HG03571 (cell line): ENCODE measurements at regions not wholly inside any gene's neighbourhood (a gene's known extent, or its start where the extent isn't known, plus 50 kb on each side); places are given as distances from the start of the nearest gene placed in this dataset.
"Not testable (repeated sequence)": the region's sequence is repeated elsewhere in the genome, so short reads cannot be mapped to it uniquely, and the experiment has no call there.

Source experiments
- ATAC-seq: cut with Tn5 transposase; IDR thresholded peaks from one replicate; pipeline ENCODE4 v1.9.1; 2021; ENCODE audit not compliant: unreplicated experiment

DNA sequence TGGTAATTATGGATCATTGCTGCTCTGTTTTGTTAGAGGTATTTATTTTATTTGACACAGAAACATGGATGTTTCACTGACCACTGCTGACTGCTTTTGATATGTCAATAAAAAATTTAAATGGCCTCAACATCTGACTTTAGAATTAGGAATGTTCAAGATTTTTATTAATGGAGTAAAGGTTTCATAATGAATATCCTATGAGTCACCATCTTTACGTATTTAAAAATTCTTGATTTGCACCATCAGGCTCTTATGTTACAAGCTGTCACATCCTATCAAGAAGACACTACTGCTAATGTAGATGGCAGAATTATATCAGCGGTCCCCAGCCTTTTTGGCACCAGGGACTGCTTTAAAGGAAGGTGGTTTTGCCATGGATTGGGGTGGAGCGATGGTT lies 578.7 kb upstream of the NRP1 start:
- ATAC-seq: no peak

DNA sequence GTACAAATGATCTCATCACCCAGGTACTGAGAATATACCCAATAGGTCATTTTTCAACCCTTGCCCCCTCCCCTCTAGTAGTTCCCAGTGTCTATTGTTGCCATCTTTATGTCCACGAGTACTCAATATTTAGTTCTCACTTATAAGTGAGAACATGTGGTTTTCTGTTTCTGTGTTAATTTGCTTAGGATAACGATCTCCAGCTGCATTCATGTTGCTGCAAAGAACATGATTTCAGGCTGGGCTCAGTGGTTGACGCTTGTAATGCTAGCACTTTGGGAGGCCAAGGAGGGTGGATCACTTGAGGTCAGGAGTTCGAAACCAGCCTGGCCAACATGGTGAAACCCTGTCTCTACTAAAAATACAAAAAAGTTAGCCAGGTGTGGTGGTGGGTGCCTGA lies 575.0 kb upstream of the NRP1 start:
- not testable (repeated sequence) for ATAC-seq

DNA sequence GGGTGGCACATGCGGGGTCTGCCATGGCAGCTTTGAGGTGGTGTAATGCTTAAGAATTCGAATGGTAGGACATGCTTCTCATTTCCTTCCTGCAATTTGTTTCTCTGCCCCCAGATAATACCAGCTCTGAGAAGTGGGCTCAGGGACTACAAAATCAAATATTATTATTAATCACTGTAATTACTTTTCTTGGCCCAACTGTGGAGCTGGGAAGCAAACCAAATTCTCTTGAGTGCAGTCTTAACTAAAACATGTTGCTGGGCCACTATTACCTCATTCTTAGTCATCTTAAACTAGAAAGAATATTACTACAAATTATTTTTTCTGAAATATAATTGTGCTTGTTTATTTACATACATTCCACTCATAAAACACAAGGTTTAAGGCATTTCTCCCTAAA lies 566.7 kb upstream of the NRP1 start:
- ATAC-seq: no peak

DNA sequence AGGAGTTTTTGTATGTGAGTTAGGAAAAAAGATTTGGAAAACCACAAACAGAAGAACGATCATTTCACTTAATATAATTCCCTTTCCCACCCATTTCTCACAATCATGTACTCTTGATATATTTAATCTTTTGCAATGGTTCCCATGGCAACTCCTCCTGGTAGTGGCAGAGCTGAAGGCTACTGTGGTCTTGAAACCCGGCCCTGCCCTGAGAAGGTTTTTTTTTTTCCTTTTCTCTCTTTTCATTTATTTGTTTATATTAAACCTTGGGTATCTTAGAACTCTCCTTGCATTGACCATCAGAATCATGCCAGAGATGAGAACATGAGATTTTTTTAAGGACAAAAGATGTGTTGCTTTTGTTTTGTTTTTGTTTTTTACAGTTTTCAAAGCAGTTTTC lies 566.1 kb upstream of the NRP1 start:
- ATAC-seq: no peak

DNA sequence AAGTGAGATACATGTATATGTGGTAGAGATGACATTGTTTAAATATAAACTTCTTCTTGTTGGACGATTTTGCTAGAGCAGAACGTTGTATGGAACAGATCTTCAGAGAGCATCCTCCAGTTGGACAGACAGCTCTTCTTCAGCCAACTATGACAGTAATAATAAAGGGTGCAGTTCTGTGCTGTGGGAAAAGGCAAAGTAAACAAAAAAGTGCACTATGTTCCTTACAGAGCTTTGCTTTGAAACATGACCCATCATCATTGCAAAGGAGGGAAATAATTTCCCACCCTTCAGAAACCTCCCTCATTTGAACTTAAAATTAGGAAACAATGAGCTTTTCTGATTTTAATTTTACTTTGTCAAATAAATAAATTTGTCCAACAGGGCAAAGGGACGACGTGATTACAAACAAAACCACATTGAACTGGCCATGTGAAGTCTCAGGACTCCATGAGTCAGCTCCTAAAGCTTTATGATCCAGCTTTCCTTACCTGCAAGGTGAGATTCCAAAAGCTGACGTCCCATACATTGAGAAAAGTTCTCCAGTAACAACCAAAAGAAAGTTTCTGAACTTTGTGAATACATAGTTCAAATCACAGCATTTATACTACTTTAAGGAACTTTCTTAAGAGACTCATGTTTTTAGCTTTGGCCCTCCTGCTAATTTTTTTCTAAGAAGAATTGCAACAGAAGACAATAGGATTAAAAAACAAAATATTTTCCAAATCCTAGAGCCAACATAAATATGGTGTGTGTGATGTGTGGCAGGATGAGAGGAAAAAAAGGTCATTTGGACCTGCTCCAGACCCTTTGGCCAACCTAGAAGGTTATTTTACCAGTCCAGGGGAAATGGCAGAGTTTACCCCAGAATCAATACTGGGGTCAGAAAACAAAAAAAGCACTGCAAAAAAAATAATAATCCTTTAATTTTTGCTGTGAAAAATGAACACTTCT lies 565.4 kb upstream of the NRP1 start:
- ATAC-seq: no peak

DNA sequence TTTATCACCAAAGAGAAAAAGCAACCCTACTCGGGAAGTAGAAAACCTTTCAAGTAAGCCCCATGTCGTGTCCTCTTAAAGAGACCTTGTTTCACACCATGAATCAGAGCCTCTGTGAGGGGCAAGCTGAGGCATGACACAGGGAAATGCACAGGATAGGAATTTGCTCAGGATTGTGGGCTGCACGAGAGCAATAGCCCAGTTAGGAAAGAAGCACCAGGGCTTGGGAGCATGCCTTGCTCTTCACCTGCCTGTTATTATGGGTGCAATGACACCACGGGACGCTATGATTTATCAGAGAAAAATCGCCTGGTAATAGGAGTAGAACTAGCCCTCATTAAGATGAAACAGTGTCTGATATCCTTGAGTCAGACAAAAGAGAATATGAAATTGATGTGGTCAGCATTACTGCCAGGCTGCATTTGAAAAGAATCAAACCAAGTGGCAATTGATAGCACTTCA lies 562.9 kb upstream of the NRP1 start:
- no peak for ATAC-seq

DNA sequence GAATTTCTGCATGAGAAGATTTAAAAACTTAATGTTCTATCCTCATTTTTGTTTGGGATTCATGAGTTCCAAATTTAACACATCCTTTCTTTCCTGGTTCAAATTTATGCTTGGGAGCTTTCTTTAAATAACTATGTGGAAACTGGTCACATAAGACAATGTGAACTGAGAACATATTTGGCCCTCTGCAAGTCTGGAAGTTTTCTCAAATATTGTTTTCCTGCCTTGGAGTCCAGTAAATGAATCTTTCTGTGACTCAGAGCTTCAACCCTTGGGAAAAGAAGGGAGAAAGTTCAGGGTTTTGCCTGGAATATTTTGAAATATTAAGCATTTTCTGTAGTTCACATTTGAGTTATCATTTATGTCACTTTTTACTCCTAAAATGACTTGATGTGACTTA lies 559.0 kb upstream of the NRP1 start:
- no peak for ATAC-seq

DNA sequence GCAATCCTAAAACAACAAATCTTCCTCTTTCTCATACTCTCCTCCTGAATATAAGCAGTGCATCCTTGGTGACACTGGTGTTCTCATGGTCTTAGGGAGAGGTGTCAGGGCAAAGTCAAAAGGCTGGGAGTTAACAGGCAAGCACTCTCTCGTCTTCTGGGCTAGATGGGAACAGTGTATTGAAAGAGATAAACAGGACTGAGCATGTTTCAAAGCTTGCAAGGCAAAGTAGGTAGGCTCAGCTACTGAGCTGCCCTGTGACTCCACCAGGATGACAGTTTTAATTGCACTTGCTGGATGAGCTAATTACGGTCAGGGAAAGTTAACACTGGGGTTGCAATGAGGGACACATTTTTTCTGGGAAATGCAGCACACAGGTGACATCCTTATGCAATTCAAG lies 554.9 kb upstream of the NRP1 start:
- ATAC-seq: no peak

DNA sequence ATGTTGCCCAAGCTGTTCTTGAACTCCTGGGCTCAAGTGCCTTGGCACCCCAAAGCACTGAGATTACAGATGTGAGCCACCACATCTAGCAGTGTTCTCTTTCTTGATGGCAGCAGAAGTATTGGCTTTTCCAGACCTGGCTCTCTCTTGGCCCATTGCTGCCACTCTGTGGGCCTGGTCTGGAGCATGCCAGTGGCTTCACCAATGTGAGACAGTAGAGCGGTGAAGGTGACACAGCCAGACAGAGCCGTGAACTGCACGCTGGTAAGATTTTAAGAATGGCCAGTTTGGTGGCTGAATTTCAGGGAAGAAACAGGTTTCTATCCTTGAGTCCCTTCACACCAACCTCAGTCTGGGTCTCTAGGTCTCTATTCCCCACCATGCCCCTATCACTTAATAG lies 552.7 kb upstream of the NRP1 start:
- ATAC-seq: no peak

DNA sequence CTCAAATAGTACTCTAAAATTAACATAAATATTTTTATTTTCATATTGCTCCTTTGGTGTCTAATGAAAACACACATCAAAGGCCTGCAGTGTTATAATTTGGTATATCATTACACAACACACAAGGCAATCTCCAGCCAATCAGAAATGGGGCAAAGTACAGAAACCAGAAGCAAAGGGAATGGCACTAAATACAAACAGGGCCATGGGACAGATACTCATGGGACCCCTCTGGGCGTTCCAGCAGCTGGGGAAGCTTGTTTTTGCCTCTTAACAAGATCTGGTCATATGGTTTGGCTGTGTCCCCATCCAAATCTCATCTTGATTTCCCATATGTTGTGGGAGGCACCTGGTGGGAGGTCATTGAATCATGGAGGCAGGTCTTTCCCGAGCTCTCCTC lies 551.8 kb upstream of the NRP1 start:
- no peak for ATAC-seq

DNA sequence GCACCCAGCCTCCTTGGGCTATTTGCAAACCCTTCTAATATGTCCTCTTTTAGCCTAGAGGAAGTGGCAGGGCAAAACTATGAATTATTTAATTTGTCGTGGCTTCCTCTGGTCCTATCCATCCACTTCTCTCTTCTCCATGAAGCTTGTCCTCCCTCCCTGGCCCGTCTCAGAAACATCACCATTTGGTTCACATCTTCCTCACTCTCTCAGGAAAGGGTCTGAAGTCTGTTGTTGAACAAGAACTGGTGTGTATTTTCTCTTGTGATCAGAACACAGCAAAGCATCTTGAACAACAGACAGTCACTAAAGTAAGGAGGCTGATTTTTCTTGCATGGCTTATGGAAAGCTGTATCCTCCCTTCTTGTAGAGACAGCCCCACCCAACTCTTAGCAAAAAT lies 550.1 kb upstream of the NRP1 start:
- ATAC-seq: no peak

DNA sequence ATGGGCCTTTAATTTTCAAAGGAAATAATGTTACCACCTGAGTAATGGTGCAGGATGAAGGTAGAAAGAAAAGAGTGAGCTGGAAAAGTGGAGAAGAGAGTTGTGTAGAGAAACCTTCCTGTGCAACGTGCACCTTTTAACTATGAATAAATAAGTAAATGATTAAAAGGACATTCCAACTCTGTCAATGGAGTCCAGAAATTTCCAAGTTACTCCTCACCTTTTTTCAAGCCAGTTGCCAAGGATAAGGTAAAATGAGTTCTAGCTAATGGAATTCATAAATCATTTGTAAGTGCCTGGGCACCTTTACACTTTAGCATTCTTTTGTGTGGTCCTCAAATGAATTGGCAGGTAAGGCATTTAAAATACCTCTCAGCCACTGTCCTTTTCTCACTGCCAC lies 549.4 kb upstream of the NRP1 start:
- no peak for ATAC-seq

DNA sequence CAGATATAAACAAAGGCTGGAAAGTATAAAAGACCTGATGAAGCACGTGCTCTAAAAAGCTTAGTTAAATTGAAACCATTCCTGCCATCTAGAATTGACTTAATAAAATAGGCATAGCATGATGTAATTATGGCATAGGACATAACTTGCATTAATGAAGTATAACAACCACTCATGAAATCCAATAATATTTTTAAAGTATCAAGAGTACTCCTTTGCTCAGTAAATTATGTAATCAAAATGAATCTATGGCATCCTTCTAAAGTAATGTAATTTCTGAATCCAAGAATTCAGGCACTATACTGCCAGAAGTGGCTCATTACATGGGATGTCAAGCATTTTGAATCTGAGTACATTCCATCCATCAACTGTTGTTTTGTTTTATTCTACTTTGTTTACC lies 548.5 kb upstream of the NRP1 start:
- no peak for ATAC-seq

DNA sequence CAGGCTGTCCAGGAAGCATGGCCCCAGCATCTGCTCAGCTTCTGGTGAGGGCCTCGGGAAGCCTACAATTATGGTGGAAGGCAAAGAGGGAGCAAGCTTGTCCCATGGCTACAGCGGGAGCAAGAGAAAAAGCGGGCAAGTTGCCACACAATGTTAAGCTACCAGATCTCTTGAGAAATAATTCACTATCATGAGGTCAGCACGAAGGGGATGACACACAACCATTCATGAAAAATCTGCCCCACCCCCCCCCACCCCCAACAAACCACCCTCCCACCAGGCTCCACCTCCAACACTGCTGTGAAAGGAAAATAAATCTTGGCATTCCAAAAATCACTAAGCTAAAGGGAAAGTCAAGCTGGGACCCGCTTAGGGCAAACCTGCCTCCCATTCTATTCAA lies 545.8 kb upstream of the NRP1 start:
- no peak for ATAC-seq

DNA sequence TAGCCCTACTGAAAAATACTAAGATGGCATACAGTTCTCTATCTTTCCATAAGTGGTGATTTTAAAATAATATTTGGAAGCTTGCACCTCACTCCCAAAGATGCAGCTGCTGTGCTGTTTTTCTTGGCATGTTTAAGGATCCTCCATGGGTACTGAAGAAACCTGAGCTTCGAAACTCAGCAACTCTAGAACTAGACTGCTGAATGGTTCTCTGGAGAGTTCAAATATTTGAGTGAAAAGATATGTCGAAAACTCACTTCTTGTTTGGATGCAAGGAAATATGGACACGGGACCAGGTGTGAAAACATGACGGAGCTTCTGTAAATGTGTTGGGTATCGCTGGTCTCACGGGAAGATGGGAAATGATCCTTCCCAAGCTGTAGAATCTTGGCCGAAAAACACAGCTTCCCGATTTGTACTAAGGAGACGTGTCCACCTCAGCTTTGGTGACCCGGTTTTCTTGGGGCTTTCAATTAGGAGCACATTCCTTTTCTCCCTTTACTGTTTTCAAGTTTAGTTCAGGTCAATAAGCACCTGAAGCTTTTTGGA lies 543.8 kb upstream of the NRP1 start:
- no peak for ATAC-seq

DNA sequence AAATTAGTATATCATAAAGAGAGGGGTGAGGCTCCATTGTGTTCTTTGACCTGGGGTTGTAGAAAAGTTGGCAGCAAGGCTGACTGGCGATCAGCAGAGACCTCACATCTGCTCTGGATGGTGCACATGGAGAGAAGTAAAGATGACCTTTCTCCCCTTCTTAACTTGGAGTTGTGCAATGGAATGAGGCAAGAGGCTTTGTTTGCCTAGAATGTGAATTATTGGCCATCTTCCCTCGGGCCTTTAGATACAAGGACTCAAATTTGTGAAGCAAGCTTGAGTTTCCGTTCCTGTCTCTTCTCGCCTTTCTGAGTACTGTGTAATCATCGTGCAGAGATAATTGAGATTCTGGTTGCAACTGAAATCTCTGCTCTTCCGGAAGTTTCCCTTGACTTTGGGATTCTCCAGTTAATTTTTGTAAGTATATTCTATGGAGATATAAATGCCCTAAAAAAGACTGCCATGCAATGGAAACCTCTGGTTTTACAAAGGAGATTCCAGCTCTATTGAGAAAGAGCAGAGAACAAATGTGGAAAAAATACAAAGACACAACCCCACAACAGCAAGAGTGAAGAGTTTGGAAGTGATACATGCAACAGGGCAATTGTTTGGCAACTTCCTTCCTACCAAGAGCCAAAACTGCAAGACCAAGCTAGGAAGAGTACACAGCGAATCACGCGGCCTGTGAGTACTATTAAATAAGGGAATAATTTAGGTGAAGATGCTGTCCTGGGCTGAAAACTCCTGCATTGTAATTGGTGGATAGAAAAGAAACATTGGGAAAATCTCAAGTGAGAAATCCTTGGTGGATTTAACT lies 542.3 kb upstream of the NRP1 start:
- ATAC-seq: no peak

DNA sequence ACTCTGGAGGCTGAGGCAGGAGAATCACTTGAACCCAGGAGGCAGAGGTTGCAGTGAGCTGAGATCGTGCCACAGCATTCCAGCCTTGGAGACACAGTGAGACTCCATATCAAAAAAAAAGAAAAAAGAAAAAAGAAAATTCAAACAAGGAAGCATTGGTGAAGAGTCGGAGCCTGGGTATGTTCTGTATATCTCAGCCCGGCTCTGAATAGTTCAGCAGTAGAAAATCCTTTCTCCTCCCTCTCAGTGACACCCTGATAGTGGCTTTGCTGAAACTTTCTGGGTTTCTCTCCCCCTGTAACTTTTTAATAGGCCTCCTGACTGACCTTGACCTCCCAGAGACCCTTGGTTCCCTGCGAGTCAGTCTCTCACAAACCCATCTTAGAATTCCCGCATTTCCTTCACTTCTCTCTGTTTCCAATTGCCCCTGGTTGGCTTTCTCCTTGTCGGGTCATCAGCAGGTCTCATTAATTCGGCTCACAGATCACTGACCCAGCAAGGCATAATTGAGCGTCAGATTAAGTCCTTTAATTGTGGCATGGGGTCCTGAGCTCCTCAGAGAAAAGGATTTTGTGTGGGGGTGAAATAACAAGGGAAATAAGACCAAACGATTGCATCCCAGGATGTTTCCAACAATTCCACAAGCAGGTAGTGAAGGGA lies 541.6 kb upstream of the NRP1 start:
- ATAC-seq: no peak

DNA sequence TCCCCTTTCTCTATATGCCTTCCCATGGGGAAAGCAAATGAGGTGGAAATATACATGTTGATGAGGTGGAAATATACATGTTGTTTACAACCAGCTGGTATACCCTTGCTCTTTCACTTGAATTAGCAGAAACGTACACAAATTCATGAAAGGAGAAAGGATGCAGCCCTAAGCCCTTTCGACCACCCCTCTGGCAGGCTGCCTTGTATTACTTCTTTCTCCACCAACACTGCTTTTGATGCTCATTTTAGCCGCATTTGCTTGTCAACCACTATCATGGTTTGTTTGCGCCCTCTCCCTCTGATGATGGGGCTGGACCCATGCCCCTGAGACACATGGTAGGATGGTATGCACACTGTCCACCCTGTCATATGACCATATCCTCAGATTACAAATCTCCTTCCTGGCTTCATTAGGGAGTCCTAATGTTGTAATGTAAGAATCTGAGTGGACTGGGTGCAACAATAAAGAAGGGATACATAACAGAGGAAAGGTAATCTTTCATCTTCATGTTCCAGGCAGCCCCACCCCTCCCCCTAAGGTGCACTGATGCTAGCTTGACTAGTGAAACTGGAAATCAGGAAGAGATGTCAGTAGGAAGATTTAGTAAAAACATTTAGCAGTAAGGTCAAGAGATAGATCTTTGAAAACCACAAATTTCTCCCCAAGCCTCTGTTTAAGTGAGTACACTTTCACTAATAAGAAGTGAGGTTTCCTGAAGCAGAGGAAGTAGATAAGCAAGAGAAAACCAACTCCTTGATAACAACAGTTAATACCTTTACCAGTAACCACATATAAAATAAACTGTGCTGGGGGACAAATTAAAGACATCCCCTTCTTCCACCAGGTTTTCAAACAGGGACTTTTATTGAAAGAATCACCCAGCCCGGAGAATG lies 536.8 kb upstream of the NRP1 start:
- no peak for ATAC-seq

DNA sequence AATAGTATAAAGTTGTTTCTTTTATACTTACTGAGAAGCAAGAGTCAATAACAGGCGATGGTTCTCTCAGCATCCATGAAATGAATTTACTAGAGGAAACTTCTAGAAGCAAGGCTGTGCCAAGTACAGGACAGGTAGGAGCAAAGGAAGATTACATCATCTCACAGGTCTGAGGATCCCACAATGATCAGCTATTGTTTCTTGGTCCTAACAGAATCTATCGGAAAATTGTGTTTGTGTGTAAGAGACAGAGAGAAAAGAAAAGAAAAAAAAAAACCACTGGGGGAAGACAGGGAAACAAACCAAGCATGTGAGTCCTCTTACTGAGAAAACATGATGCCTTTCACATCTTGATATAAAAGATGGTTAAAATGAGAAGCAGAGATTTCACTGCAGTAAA lies 535.0 kb upstream of the NRP1 start:
- no peak for ATAC-seq

DNA sequence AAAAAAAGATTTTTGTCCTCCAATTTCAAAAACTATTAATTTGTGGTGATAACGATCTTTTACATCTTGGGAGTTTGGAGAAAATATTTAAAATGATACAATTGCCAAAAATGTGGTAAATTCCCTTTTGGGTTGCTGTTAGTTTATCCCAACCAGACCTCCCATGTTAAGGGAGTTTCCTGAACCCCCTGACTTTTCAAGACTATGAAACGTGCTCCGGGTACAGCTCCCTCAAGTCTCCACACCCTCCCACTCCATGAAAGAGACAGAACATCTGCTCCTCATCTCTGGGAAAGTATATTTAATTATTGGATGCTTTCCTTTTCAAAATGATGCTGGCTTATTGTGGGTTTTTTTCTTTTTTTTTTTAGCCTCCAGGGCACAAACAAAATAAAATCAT lies 534.6 kb upstream of the NRP1 start:
- no peak for ATAC-seq
